ENCODE measurements at regions not wholly inside any gene's neighbourhood (a gene's known extent, or its start where the extent isn't known, plus 50 kb on each side); places are given as distances from the start of the nearest gene placed in this dataset.
"Not testable (repeated sequence)": the region's sequence is repeated elsewhere in the genome, so short reads cannot be mapped to it uniquely, and the experiment has no call there.

GRCh38 chr3:104066658-104067057 lies 1300.1 kb upstream of the ALCAM start:
- no peak for DNase-seq

GRCh38 chr3:104069114-104069513 lies 1297.6 kb upstream of the ALCAM start:
- no peak for DNase-seq

- no peak for DNase-seq
These were observed 1295.8 kb upstream of the ALCAM start for GRCh38 chr3:104070906-104071305.

GRCh38 chr3:104080088-104080626 lies 1286.6 kb upstream of the ALCAM start:
- no peak for DNase-seq

GRCh38 chr3:104088738-104089137 lies 1278.0 kb upstream of the ALCAM start:
- DNase-seq = no peak

GRCh38 chr3:104089987-104090386 lies 1276.7 kb upstream of the ALCAM start:
- not testable (repeated sequence) for DNase-seq

- DNase-seq = no peak
These were observed 1265.0 kb upstream of the ALCAM start for GRCh38 chr3:104101736-104102135.

- no peak for DNase-seq
These were observed 1264.3 kb upstream of the ALCAM start for GRCh38 chr3:104102386-104102785.

- DNase-seq = no peak
These were observed 1260.4 kb upstream of the ALCAM start for GRCh38 chr3:104106276-104106675.

GRCh38 chr3:104108522-104108921 lies 1258.2 kb upstream of the ALCAM start:
- DNase-seq = no peak

- DNase-seq = no peak
These were observed 1240.2 kb upstream of the ALCAM start for GRCh38 chr3:104126463-104126862.

- no peak for DNase-seq
These were observed 1239.7 kb upstream of the ALCAM start for GRCh38 chr3:104126864-104127553.

- no peak for DNase-seq
These were observed 1238.9 kb upstream of the ALCAM start for GRCh38 chr3:104127830-104128229.

GRCh38 chr3:104132566-104133403 lies 1233.9 kb upstream of the ALCAM start:
- no peak for DNase-seq

GRCh38 chr3:104133630-104134029 lies 1233.1 kb upstream of the ALCAM start:
- no peak for DNase-seq

- no peak for DNase-seq
These were observed 1229.6 kb upstream of the ALCAM start for GRCh38 chr3:104137116-104137515.

- DNase-seq = no peak
These were observed 1221.5 kb upstream of the ALCAM start for GRCh38 chr3:104145164-104145563.

GRCh38 chr3:104149154-104149553 lies 1217.6 kb upstream of the ALCAM start:
- DNase-seq = no peak

GRCh38 chr3:104150724-104151123 lies 1216.0 kb upstream of the ALCAM start:
- no peak for DNase-seq

GRCh38 chr3:104154896-104155295 lies 1211.8 kb upstream of the ALCAM start:
- DNase-seq = no peak

- DNase-seq = no peak
These were observed 1200.8 kb upstream of the ALCAM start for GRCh38 chr3:104165866-104166265.

GRCh38 chr3:104168386-104168785 lies 1198.3 kb upstream of the ALCAM start:
- DNase-seq = no peak

- no peak for DNase-seq
These were observed 1191.0 kb upstream of the ALCAM start for GRCh38 chr3:104175696-104176095.

GRCh38 chr3:104176706-104177105 lies 1190.0 kb upstream of the ALCAM start:
- DNase-seq = no peak

Data from stimulated activated CD4-positive, alpha-beta T cell treated with anti-CD3 and anti-CD28 coated beads, Interleukin-4, amount 100 ng/mL, for 24 hours (primary cell).